SHP77 (cell line): ENCODE measurements at regions not wholly inside any gene's neighbourhood (a gene's known extent, or its start where the extent isn't known, plus 50 kb on each side); places are given as distances from the start of the nearest gene placed in this dataset.
"Not testable (repeated sequence)": the region's sequence is repeated elsewhere in the genome, so short reads cannot be mapped to it uniquely, and the experiment has no call there.

Experiments
- DNase-seq, 2 experiments: peaks; one replicate each; lab custom pipeline; 2025; lab: John Stamatoyannopoulos, UW

DNA sequence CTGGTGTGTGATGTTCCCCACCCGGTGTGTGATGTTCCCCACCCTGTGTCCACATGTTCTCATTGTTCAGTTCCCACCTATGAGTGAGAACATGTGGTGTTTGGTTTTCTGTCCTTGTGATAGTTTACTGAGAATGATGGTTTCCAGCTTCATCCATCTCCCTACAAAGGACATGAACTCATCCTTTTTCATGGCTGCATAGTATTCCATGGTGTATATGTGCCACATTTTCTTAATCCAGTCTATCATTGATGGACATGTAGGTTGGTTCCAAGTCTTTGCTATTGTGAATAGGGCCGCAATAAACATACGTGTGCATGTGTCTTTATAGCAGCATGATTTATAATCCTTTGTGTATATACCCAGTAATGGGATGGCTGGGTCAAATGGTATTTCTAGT lies 201.5 kb upstream of the IRAK1BP1 start:
- not testable (repeated sequence) for DNase-seq

DNA sequence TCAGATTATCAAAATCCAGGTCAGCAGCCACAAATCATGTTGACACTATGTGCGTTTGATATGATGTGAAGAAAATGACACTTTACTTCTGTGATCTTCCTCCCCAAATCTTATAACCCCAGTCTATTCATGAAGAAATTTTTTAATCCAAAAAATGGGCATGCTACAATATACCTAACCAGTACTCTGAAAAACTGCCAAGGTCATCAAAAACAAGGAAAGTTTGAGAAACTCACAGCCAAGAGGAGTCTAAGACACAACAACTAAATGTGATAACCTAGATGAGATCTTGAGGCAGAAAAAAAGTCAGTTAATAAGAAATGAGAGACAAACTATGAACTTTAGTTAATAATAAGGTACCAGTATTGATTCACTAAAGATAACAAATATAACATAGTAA lies 200.6 kb upstream of the IRAK1BP1 start:
- no peak for DNase-seq

DNA sequence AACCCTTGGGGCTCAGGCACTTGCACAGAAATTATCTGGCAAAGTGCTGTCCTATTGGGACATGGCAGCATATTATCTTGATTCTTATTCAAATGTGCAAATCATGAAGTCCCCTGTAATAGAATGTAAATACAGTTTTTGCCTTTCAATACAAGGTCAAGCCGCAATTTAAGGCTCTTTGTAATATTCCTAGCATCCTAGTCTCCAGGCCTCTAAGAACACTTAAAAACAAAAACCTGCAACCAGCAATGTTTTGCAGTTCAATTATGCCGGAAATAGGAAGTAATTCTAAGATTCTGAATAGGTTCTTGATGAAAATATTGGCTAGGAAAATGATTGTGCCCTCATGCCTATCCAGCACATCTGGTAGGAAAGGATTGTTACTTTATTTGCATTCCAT lies 197.2 kb upstream of the IRAK1BP1 start:
- DNase-seq, result no peak

DNA sequence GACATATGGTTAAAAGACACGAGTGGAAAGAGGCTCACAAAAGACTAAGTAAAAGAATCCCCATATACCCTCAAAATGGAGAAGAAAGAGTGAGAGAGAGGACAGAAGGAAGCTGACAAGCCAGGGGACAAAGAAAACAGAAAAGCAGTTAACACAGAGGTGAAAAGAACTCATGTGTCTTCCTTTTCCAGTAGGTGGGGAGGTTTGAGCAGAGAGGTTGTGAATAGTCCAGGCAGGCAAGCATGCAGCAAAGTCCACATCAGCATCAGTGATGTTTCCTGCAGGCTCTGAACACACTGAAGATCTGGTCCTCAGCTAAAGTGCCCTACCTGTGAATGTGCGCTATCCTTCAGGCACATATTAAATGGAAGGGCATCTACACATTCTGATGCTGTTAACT lies 196.5 kb upstream of the IRAK1BP1 start:
- no peak for DNase-seq

DNA sequence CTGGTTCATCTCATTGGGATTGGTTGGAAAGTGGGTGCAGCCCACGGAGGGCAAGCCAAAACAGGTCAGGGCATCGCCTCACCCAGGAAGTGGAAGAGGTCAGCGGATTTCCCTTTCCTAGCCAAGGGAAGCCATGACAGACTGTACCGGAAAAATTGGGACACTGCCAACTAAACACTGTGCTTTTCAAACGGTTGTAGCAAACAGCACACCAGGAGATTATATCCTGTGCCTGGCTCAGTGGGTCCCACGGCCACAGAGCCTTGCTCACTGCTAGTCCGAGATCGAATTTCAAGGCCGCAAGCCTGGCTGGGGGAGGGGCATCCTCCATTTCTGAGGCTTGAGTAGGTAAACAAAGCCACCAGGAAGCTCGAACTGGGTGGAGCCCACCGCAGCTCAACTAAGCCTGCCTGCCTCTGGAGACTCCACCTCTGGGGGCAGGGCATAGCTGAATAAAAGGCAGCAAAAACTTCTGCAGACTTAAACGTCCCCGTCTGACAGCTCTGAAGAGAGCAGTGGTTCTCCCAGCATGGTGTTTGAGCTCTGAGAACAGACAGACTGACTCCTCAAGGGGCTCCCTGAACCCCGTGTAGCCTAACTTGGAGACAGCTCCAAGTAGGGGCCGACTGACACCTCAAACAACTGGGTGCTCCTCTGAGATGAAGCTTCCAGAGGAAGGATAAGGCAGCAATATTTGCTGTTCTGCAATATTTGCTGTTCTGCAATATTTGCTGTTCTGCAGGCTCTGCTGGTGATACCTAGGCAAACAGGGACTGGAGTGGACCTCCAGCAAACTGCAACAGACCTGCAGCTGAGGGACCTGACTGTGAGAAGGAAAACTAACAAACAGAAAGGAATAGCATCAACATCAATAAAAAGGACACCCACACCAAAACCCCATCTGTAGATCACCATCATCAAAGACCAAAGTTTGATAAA lies 191.0 kb upstream of the IRAK1BP1 start:
- DNase-seq, result peak; percentile 20 to 32

DNA sequence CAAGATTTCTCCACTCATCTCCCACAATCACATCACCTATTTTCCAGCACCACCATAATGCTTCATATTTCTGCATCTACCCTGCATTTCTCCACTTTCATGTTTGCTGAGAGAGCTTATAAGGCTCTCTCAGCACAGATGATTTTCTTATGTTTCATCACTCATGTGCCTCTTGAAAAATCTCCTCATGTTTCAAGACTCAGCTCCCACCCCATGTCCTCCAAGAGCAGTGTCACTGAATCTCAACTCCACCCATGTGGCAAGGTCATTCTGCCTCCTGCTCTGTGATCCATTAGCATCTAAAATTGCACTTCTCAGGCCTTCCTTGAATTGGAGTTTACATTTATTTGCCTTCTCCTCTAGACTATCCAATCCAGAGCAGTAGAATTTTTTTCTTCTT lies 178.7 kb upstream of the IRAK1BP1 start:
- no peak for DNase-seq

DNA sequence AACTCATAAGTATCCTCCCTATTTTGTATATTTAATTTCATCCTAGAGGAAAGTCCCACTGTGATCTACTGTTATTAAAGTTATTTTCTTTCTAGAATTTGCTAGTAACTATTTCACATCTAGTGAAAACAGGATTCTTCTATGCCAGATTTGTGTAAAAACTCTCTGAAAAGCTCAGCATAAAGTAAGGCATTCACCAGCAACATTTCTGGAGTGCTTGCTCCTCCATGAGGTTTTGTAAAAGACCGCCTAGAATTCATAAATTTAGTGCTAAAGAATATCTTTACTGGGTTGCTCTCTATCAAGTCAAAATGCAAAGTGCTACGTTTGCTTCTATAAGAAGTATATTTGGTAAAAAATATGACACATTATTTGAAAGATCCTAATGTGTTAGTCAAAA lies 173.5 kb upstream of the IRAK1BP1 start:
- no peak for DNase-seq

DNA sequence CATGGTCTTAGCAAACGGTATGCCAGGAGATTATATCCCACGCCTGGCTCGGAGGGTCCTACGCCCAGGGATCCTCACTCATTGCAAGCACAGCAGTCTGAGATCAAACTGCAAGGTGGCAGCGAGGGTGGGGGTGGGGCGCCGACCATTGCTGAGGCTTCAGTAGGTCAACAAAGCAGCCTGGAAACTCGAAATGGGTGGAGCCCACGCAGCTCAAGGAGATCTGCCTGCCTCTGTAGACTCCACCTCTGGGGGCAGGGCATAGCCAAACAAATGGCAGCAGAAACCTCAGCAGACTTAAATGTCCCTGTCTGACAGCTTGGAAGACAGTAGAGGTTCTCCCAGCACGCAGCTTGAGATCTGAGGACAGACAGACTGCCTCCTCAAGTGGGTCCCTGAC lies 172.7 kb upstream of the IRAK1BP1 start:
- peak; percentile 2 to 18 for DNase-seq

DNA sequence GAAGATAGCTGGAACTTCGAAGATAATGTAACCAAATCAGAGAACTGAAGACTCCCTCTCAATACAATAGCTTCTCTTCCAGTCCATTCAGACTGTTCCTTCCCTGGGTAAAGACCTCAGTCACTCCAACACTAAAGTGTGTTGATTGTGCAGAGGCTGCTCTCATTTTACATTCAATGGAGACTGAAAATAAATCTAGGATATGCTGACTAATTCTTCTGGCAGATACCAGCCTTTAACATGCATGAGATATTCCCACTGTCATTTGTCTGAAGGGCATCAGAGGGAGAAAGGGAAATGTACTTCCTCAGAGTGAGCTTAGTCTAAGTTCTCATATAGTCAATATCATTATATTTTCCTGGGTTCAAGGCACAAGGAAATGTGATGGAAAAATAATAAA lies 166.4 kb upstream of the IRAK1BP1 start:
- no peak for DNase-seq

DNA sequence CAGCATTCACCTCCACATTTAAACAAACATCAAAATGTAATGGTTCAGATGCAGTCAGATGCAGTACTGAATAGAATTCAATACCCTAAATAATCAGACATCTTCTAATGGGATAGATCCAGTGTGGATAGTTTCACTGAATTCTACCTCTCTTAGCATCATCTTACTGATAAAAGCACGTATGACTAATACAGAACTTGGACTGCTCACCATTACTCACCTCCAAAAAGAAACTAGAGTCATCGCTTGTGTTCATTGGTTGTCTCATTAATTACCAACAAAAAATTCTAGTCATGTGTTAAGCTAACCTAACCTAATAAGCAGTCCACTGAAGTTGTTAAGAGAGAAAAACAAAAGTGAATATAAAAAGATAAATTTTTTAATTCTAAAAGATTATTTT lies 165.9 kb upstream of the IRAK1BP1 start:
- DNase-seq, result no peak

DNA sequence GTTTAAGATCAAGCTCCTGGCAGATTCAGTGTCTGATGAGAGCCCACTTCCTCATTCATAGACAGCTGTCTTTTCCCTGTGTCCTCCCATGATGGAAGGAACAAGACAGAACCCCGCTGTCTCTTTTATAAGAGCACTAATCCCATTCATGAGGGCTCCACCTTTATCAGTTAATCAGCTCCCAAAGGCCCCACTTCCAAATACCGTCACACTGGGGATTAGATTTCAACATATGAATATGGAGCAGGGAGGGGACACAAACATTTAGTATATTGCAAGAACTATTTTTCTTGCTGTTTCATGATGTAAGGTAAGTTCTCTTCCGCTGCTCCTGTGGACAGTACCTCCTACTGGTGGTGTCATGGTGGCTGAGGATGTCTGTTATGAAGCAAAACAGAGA lies 158.3 kb upstream of the IRAK1BP1 start:
- DNase-seq, result no peak

DNA sequence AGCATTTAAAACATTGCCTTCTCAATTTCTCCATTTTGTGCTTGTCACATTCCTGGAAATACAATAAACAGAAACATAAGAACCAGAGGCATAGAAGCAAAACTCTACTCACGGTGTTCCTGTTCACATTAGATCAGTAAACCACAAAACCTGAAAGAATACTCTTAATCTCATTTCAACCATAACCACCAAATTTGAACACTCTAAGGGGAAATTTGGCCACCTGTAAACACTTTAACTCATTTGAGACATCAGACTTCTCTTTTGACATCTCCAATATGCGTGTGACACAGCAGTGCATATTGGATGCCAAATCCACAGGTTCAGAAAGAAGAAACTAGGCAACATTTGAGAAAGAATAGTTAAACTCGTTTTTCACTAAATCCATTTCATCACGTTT lies 153.8 kb upstream of the IRAK1BP1 start:
- DNase-seq, result no peak

DNA sequence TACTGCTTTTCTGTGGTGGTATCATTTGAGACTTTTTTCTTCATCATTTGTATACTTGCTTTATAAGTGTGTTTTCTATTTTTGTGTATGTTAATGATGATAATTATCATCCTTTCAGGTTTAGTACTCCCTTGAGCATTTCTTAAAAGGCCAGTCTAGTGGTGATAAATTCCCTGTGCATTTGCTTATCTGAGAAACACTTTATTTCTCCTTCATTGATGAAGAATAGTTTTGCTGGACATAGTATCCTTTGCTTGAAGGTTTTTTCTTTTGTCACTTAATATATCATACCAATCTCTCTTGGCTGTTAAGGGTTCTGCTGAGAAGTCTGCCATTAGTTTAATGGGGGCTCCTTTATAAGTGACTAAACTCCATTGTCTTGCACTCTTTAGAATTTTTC lies 123.2 kb upstream of the IRAK1BP1 start:
- DNase-seq, result no peak

DNA sequence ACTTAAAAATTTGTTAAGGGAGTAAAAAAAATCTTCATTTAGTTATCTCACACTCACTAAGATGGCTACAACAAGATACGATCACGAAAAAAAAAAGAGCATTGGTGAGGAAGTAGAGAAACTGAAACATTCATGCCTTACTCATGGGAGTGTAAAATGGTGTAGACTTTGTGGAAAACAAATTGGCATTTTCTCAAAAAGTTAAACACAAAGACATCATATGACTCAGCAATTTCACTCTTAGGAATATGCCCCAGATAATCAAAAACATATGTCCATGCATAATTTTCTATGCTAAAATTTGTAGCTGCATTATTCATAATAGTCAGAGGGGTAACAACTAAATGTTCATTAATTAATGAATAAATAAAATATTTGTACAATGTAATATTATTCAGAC lies 120.9 kb upstream of the IRAK1BP1 start:
- no peak for DNase-seq

DNA sequence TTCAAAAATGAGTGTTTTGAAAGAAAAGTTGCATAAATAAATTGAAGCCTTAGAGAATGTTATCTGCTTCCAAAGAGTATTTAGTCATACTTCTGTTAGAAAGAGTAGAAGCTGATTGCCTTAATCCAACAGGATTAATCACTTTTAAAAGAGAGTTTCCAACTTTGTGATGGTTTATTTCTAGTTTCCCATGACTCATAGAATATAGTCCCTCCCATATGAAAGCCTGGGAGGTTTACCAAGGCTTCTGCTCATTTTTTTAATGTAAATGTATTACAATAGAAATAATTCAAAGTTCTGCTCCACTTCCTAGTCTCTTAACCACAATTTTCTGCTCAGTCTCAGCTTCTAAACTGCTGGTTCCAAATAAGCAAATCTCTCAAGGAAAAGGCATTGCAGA lies 118.0 kb upstream of the IRAK1BP1 start:
- no peak for DNase-seq

DNA sequence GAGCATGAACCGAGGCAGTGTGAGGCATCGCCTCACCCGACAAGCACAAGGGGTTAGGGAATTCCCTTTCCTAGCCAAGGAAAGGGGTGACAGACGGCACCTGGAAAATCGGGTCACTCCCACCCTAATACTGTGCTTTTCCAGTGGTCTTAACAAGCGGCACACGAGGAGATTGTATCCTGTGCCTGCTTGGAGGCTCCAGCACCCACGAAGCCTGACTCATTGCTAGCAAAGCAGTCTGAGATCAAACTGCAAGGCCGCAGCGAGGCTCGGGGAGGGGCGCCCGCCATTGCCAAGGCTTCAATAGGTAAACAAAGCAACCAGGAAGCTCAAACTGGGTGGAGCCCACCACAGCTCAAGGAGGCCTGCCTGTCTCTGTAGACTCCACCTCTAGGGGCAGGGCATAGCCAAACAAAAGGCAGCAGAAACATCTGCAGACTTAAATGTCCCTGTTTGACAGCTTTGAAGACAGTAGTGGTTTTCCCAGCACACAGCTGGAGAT lies 109.0 kb upstream of the IRAK1BP1 start:
- DNase-seq, result not testable (repeated sequence)

DNA sequence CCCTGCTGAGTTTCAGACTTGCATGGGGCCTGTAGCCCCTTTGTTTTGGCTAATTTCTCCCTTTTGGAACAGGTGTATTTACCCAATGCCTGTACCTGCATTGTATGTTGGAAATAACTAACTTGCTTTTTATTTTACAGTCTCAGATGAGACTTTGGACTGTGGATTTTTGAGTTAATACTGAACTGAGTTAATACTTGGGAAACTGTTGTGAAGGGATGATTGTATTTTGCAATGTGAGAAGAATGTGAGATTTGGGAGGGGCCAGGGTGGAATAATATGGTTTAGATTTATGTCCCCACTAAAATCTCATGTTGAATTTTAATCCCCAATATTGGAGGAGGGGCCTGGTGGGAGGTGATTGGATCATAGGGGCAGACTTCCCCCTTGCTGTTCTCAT lies 99.1 kb upstream of the IRAK1BP1 start:
- no peak for DNase-seq

DNA sequence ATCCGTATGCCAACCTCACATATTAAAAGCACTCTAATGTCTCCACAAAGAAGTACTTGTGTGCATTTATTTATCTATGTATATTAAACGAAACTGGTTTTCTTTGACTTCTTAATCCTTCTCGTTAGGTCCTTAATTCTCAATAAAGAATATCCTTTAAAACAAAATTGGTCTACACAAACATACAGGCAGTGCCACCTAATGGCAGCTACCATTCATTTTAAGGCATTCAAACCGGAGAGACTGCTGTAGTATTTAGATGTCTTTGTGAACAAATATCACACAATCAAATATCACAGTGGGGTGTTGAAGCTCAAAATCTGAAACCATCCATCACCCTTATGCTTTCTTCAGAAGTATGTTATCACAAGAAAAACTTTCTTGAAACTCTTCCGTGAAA lies 96.6 kb upstream of the IRAK1BP1 start:
- DNase-seq, result no peak

DNA sequence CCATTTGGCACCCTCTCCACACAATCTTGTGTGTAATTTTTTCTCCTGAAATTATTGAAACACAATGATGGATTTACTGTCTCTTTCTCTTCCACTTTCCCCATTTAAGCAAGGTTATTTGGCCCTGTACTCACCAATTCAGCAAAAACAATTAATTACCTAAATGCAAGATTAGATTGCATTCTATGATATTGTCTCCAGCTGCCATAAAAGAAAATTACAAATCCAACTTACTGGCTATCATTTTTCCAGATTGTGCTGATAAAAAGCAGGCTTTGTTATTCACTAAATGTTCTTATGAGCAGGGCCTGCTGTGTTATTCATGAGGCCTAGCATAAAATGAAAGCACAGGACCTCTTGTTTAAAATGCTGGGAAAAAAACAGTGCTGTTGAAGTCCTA lies 95.8 kb upstream of the IRAK1BP1 start:
- no peak for DNase-seq

DNA sequence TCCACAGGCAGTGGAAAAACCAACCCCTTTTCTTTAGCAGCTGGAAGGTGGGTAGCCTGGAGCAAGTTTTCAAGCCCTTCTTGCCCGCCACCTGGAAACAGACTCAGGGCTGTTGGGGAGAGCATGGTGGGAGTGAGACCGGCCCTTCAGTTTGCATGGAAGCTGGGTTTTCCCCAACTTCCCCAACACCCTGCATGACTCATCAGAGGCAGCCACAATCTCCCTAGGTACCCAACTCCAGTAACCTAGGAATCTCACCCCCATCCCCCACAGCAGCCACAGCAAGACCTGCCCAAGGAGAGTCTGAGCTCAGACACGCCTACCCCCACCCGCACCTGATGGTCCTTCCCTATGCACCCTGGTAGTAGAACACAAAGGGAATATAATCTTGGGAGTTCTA lies 86.3 kb upstream of the IRAK1BP1 start:
- DNase-seq, result no peak

DNA sequence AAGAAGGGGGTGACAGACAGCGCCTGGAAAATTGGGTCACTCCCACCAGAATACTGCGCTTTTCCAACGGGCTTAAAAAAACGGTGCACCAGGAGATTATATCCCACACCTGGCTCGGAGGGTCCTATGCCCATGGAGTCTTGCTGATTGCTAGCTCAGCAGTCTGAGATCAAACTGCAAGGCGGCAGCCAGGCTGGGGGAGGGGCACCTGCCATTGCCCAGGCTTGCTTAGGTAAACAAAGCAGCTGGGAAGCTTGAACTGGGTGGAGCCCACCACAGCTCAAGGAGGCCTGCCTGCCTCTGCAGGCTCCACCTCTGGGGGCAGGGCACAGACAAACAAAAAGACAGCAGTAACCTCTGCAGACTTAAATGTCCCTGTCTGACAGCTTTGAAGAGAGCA lies 84.0 kb upstream of the IRAK1BP1 start:
- not testable (repeated sequence) for DNase-seq

DNA sequence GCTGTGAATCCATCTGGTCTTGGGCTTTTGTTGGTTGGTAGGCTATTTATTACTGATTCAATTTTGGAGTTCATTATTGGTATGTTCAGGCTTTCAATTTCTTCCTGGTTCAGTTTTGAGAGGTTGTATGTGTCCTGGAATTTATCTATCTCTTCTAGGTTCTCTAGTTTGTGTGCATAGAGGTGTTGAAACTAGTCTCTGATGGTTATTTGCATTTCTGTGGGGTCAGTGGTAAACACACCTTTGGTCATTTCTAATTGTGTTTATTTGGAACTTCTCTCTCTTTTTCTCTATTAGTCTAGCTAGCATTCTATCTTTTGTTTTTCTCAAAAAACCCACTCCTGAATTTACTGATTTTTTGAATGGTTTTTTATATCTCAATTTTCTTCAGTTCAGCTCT lies 70.1 kb upstream of the IRAK1BP1 start:
- DNase-seq, result no peak

DNA sequence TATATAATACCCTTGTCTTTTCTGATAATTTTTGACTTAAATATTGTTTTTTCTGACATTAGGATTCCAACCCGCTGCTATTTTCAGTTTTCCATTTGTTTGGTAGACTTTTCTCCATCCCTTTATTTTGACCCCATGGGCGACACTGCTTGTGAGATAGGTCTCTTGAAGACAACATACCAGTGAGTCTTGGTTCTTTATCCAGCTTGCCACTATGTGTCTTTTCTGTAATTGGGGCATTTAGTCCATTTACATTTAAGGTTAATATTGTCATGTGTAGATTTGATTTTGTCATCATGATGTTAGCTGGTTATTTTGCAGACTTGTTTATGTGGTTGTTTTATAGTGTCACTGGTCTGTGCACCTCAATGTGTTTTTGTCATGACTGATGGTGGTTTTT lies 67.7 kb upstream of the IRAK1BP1 start:
- DNase-seq, result no peak

DNA sequence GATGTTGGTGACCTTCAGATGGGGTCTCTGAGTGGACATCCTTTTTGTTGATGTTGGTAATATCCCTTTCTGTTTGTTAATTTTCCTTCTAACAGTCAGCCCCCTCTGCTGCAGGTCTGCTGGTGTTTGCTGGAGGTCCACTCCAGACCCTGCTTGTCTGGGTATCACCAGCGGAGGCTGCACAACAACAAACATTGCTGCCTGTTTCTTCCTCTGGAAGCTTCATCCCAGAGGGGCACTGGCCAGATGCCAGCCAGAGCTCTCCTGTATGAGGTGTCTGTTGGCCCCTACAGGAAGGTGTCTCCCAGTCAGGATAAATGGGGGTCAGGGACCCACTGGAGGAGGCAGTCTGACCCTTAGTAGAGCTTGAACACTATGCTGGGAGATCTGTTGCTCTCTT lies 60.6 kb upstream of the IRAK1BP1 start:
- DNase-seq, result not testable (repeated sequence)
